ENCODE measurements at regions not wholly inside any gene's neighbourhood (a gene's known extent, or its start where the extent isn't known, plus 50 kb on each side); places are given as distances from the start of the nearest gene placed in this dataset.

DNA sequence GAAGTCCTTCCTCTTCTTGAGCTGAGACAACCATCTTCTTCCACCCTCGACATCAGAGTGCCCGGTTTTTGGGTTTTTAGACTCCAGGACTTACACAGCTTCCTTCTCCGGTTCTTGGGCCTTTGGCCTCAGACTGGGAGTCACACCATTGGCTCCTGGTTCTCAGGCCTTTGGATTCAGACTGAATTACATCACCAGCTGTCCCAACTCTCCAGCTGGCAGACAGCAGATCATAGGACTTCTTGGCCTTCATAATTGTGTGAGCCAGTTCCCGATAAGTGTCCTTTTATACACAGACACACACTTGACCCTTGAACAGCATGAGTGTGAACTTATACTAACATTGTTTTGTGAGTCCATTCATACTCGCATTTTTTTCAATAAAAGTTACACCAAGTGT, 166.0 kb upstream of the UBL3 start:
- 95% methylated on average over 3 of the region's 5 CpGs for WGBS (ENCODE audit: insufficient coverage)
- DNase-seq = peak; percentile 20
- Histone ChIP-seq H3K27me3 (ENCODE audit: control insufficient read depth, insufficient read depth, low read length) (no peaks in the 10 kb centered on the region), H3K36me3 (ENCODE audit: control insufficient read depth, insufficient read depth, low read length) (no peaks in the 10 kb centered on the region), H3K4me1 (ENCODE audit: control insufficient read depth, insufficient read depth, low read length) (peaks cover 4% of the 10 kb centered on the region), H3K4me3 (ENCODE audit: low read length) (no peak overlapping the region), H3K9me3 (replicated peaks; ENCODE audit: control insufficient read depth, low read depth, low read length) (no peaks in the 10 kb centered on the region), H3K27ac (ENCODE audit: low read length) (no peak overlapping the region)

DNA sequence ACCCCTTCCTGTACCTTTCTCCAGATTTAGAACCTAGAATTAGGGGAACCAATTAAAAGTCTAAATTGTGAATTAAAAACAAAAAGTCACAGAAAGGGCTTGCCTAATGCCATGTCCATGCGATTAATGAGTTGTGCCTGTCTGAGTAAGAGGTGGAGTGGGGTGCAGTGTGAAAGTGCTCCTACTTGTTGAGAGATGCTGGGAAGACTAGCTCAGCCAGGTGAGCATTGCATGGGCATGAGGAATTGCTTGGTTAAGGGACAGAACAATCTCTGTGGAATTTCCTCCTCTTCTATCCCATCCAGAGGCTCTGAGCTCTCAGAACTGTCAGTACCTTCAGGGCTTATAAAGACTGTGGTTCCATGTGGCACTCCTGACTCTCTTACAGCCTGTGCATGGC, 159.0 kb upstream of the UBL3 start:
- H3K27me3 ChIP-seq (ENCODE audit: control insufficient read depth, insufficient read depth, low read length) = no peaks in the 10 kb centered on the region
- no peak overlapping the region for H3K4me3 ChIP-seq (ENCODE audit: low read length)
- WGBS (ENCODE audit: insufficient coverage) = 100% methylated on average over 1 of the region's 1 CpG
- no peak for DNase-seq
- no peaks in the 10 kb centered on the region for H3K36me3 ChIP-seq (ENCODE audit: control insufficient read depth, insufficient read depth, low read length)
- no peaks in the 10 kb centered on the region for H3K9me3 ChIP-seq (replicated peaks; ENCODE audit: control insufficient read depth, low read depth, low read length)
- H3K27ac ChIP-seq (ENCODE audit: low read length) = no peak overlapping the region
- no peaks in the 10 kb centered on the region for H3K4me1 ChIP-seq (ENCODE audit: control insufficient read depth, insufficient read depth, low read length)

DNA sequence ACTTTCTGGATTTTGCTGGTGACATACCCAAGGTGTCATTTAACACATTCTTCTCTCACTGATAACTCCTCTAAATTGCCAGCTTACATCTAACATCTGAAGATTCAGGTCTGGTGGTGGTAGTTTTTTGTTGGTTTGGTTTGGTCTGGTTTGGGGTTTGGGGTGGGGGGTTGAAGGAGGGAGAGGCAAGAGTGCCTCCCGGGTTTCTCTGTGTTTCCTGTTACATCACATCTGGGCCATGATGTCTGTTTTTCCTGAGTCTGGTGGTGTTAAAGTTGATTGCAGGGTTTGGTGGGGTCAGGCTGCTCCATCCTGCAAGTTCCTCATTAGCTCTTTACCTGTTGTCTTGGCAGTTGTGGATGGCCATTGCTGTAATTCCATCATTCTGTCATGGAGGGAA, 155.8 kb upstream of the UBL3 start:
- Histone ChIP-seq H3K27me3 (ENCODE audit: control insufficient read depth, insufficient read depth, low read length) (no peaks in the 10 kb centered on the region), H3K27ac (ENCODE audit: low read length) (no peak overlapping the region)
- 11% methylated on average over 1 of the region's 1 CpG for WGBS (ENCODE audit: insufficient coverage)

DNA sequence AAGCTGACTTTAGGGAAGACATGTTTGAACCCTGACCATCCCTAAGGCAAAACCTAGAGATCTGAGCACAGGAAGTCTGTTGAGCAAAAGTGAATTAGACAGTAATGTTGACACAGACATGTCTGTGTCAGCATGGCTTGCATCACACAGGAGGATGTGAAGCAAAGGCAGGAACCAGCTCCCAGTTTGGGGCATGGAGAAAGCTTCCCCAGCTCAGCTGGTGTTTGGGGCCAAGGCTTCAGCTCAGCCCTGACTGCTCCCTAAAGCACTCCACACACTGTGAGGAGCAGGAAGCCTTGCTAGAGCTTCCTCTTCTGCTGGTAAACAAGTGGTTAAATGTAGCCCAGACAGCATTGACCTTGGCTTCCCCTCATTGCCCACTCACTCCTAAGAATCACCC, 153.8 kb upstream of the UBL3 start:
- H3K27ac ChIP-seq (ENCODE audit: low read length) = no peak overlapping the region
- no peaks in the 10 kb centered on the region for H3K36me3 ChIP-seq (ENCODE audit: control insufficient read depth, insufficient read depth, low read length)
- H3K4me1 ChIP-seq (ENCODE audit: control insufficient read depth, insufficient read depth, low read length) = no peaks in the 10 kb centered on the region
- H3K9me3 ChIP-seq (replicated peaks; ENCODE audit: control insufficient read depth, low read depth, low read length) = no peaks in the 10 kb centered on the region
- DNase-seq = no peak
- H3K27me3 ChIP-seq (ENCODE audit: control insufficient read depth, insufficient read depth, low read length) = no peaks in the 10 kb centered on the region
- H3K4me3 ChIP-seq (ENCODE audit: low read length) = no peak overlapping the region

More for the DNA sequence above, 155.8 kb upstream of the UBL3 start:
- Histone ChIP-seq H3K9me3 (replicated peaks; ENCODE audit: control insufficient read depth, low read depth, low read length) (no peaks in the 10 kb centered on the region), H3K4me1 (ENCODE audit: control insufficient read depth, insufficient read depth, low read length) (no peaks in the 10 kb centered on the region), H3K4me3 (ENCODE audit: low read length) (no peak overlapping the region), H3K36me3 (ENCODE audit: control insufficient read depth, insufficient read depth, low read length) (no peaks in the 10 kb centered on the region)
- no peak for DNase-seq

DNA sequence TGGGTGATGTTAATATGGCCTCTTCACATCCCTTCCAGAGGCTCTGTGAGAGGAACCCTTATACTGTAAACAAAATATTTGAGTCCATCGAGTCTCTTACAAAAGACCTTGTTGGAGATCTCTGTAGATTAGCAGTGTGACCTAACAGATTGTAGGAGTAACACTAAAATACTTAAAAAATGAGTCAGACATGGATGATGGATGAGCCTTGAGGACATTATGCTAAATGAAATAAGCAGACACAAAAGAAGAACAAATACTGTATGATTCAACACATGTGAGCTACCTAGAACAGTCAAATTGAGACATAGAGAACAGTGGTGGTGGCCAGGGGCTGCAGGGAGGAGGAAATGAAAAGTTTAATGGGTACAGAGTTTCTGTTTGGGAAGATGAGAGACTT, 152.2 kb upstream of the UBL3 start:
- Histone ChIP-seq H3K27me3 (ENCODE audit: control insufficient read depth, insufficient read depth, low read length) (no peaks in the 10 kb centered on the region), H3K27ac (ENCODE audit: low read length) (no peak overlapping the region), H3K9me3 (replicated peaks; ENCODE audit: control insufficient read depth, low read depth, low read length) (no peaks in the 10 kb centered on the region), H3K36me3 (ENCODE audit: control insufficient read depth, insufficient read depth, low read length) (no peaks in the 10 kb centered on the region), H3K4me1 (ENCODE audit: control insufficient read depth, insufficient read depth, low read length) (no peaks in the 10 kb centered on the region), H3K4me3 (ENCODE audit: low read length) (no peak overlapping the region)
- DNase-seq = no peak
- WGBS (ENCODE audit: insufficient coverage) = no CpG with 5 or more reads among the region's 1 CpG

DNA sequence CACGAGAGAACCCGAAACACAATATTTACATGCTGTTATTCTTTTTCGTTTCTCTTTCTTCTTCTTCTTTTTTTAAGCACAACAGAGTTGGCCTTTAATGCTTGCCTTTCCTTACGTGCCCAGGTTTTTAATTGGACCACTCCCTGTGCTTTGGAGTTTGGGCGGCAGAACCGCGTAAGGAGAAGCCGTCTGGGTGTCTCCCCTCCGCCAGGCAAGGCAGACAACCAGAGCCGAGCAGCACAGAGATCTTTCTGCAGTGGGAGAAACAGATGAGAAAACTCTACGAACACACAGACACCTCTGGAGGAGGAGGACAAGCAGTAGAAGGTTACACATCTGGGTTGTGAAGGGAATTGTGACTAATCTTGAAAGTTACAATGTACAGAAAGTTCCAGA, 150.0 kb upstream of the UBL3 start:
- 69% methylated on average over 8 of the region's 11 CpGs for WGBS (ENCODE audit: insufficient coverage)
- H3K36me3 ChIP-seq (ENCODE audit: control insufficient read depth, insufficient read depth, low read length) = no peaks in the 10 kb centered on the region
- no peak for DNase-seq
- H3K27me3 ChIP-seq (ENCODE audit: control insufficient read depth, insufficient read depth, low read length) = peaks cover 2% of the 10 kb centered on the region
- no peak overlapping the region for H3K4me3 ChIP-seq (ENCODE audit: low read length)
- H3K27ac ChIP-seq (ENCODE audit: low read length) = no peak overlapping the region
- no peaks in the 10 kb centered on the region for H3K9me3 ChIP-seq (replicated peaks; ENCODE audit: control insufficient read depth, low read depth, low read length)
- H3K4me1 ChIP-seq (ENCODE audit: control insufficient read depth, insufficient read depth, low read length) = no peaks in the 10 kb centered on the region

DNA sequence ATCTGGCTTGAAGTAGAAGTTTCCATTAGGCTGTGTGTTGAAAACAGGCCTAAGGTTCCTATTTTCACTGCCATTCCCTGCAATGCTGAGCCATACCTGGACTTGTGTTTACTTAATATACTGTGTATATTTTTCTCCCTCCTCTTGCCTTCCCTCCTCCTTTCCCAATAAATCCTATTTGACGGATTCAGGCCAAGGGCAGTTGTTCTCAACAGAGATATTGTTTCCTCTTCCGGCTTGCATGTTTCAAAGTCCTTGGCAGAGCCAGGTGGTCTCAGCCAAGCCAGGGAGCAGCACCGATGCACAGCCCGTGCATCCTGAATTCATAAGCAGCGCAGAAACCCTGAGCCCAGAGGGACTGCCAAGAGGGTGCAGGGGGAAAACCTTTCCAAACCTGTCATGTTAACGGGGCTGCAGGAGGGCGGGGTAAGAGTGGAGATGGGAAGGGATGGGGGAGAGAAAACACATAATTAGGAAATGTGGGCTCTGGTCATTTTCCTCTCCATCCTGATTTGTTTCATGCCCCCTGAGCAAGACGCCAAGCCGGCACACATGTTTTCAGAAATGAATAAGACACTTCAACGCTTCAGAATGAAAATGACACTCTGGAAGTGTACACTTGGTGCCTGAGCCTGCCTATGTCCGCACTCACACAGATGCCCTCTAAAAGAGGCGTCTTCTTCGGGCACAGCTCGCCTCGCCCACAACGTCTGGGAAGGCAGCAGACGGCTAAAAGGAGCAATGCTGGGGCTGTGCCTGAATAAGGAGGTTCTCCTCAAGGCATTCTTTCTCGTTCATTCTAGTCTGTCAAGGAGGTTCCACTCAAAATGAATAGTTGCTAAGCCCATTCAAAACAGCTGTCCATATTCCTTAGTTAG, 149.3 kb upstream of the UBL3 start:
- no peaks in the 10 kb centered on the region for H3K9me3 ChIP-seq (replicated peaks; ENCODE audit: control insufficient read depth, low read depth, low read length)
- 70% methylated on average over 16 of the region's 18 CpGs for WGBS (ENCODE audit: insufficient coverage)
- peaks cover 2% of the 10 kb centered on the region for H3K27me3 ChIP-seq (ENCODE audit: control insufficient read depth, insufficient read depth, low read length)
- H3K27ac ChIP-seq (ENCODE audit: low read length) = no peak overlapping the region
- no peaks in the 10 kb centered on the region for H3K36me3 ChIP-seq (ENCODE audit: control insufficient read depth, insufficient read depth, low read length)
- H3K4me3 ChIP-seq (ENCODE audit: low read length) = no peak overlapping the region
- DNase-seq = peak; percentile 24
- no peaks in the 10 kb centered on the region for H3K4me1 ChIP-seq (ENCODE audit: control insufficient read depth, insufficient read depth, low read length)

DNA sequence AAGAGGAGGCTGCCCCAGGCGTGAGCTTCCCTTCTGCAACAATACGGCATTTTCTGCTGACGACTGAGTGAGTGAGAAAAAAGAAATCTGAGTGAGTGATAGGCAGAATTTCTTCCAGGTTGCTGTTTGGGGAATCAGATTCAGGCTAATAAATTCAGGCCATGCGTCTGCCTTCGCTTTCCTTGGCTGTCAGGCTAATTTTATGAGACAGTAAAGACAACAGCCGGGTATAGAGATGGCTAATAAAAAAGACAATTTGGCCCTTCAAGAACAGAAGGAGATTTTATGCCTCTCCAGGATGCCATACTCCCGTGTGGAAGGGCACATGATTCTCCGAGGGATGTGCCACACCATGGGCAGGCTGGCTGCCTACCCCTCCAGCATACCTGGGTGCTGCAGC, 145.9 kb upstream of the UBL3 start:
- H3K4me3 ChIP-seq (ENCODE audit: low read length) = no peak overlapping the region
- no peak for DNase-seq
- peaks cover 2% of the 10 kb centered on the region for H3K27me3 ChIP-seq (ENCODE audit: control insufficient read depth, insufficient read depth, low read length)
- WGBS (ENCODE audit: insufficient coverage) = 49% methylated on average over 6 of the region's 8 CpGs
- H3K4me1 ChIP-seq (ENCODE audit: control insufficient read depth, insufficient read depth, low read length) = no peaks in the 10 kb centered on the region
- H3K36me3 ChIP-seq (ENCODE audit: control insufficient read depth, insufficient read depth, low read length) = no peaks in the 10 kb centered on the region
- H3K27ac ChIP-seq (ENCODE audit: low read length) = no peak overlapping the region
- no peaks in the 10 kb centered on the region for H3K9me3 ChIP-seq (replicated peaks; ENCODE audit: control insufficient read depth, low read depth, low read length)

DNA sequence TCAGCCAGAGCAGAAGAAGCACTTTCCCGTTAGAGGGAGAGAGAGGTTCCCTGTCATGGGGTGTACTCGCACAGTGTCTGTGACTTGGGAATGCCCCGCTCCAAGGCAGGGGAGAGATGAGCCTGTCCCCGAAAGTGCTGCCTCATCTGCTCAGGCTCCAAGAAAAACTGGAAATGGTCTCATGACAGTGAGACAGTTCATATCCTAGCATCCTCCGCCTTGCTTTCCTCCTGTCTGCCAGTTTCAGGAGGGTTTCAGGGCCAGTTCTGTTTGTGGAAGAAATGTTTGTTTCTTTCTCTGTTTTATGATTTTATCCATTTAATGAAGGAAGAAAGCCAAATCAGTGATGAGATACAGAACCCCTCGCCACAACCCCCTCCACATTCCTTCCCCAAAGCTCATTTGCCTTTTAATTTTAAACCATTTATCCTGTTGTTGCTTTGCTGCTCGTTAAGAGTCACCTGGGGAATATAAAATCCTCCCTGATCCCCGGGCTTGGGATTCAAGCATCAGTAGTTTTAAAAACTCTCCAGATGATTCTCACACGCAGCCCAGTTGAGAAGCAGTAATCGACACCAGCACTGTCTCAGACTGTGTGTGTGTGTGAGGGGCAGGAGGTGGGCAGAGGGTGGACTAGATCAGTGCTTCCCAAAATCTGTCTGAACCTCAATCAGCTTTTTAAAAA, 144.6 kb upstream of the UBL3 start:
- H3K27me3 ChIP-seq (ENCODE audit: control insufficient read depth, insufficient read depth, low read length) = peaks cover 2% of the 10 kb centered on the region
- no peaks in the 10 kb centered on the region for H3K4me1 ChIP-seq (ENCODE audit: control insufficient read depth, insufficient read depth, low read length)
- no peaks in the 10 kb centered on the region for H3K9me3 ChIP-seq (replicated peaks; ENCODE audit: control insufficient read depth, low read depth, low read length)
- peak; percentile 48 for DNase-seq
- H3K4me3 ChIP-seq (ENCODE audit: low read length) = no peak overlapping the region
- no peaks in the 10 kb centered on the region for H3K36me3 ChIP-seq (ENCODE audit: control insufficient read depth, insufficient read depth, low read length)
- 48% methylated on average over 4 of the region's 10 CpGs for WGBS (ENCODE audit: insufficient coverage)
- no peak overlapping the region for H3K27ac ChIP-seq (ENCODE audit: low read length)

DNA sequence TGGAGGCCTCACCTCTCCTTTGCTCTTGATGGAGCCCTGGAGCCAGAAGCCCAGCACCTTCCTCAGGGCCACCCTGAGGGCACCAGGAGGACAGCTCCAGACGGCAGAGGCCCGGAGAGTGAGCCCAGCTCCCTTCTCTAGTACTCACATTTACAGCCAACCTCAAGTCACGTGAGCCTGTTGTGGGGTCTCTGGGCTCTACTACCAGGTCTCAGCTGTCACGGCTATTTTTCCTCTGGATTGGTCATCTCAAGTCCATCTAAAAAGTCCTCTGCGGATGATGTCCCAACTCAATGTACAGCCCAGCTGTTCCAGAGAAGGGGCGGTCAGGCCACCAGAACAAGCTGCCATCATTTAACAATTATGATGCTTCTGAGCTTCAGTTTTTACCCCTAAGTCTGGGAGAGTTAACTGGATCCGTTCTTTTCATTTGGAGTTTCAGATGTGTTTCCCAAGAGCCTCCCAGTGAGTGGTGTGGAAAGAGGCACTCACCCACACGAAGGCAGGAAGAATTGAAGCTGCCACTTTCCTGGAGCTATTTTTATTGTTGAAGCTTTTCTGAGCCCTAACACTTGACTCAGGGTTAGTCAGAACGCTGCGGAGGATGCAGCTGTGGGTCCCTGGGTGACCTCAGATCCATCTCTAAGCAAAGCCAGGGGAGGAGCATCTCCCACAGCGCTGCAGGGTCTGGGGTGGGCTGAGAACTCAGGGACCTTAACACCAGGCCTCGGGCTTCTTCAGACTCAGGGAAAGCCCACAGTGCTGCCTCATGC, 143.5 kb upstream of the UBL3 start:
- Histone ChIP-seq H3K27me3 (ENCODE audit: control insufficient read depth, insufficient read depth, low read length) (peaks cover 2% of the 10 kb centered on the region), H3K9me3 (replicated peaks; ENCODE audit: control insufficient read depth, low read depth, low read length) (no peaks in the 10 kb centered on the region), H3K27ac (ENCODE audit: low read length) (no peak overlapping the region), H3K36me3 (ENCODE audit: control insufficient read depth, insufficient read depth, low read length) (no peaks in the 10 kb centered on the region), H3K4me3 (ENCODE audit: low read length) (no peak overlapping the region), H3K4me1 (ENCODE audit: control insufficient read depth, insufficient read depth, low read length) (no peaks in the 10 kb centered on the region)
- no peak for DNase-seq
- WGBS (ENCODE audit: insufficient coverage) = 50% methylated on average over 10 of the region's 12 CpGs
